A673 (cell line): ENCODE measurements at regions not wholly inside any gene's neighbourhood (a gene's known extent, or its start where the extent isn't known, plus 50 kb on each side); places are given as distances from the start of the nearest gene placed in this dataset.
"Not testable (repeated sequence)": the region's sequence is repeated elsewhere in the genome, so short reads cannot be mapped to it uniquely, and the experiment has no call there.

ENCODE experiments used
- CTCF ChIP-seq: fragments of 300-800, 200-600 bp; sonication (generic); conservative IDR thresholded peaks from 2 replicates; pipeline ENCODE4 v1.5.1; 2017; ENCODE audit warnings: low read depth, mild to moderate bottlenecking, antibody characterized with exemption, low read length, moderate library complexity, mixed read lengths
- EZH2 ChIP-seq: fragments of 200-600 bp; sonication (generic); IDR thresholded peaks from 2 replicates; pipeline ENCODE4 v1.6.1; 2017; ENCODE audit warnings: borderline replicate concordance, low read depth, mild to moderate bottlenecking, mixed read lengths, antibody characterized with exemption, low read length; ENCODE audit not compliant: poor library complexity, severe bottlenecking

- not testable (repeated sequence) for TF ChIP-seq CTCF, EZH2
Measured at GRCh38 chr1:143863901-143864520, 107.8 kb downstream of the FAM72C start.
